Natural killer cell (primary cell): ENCODE measurements at regions not wholly inside any gene's neighbourhood (a gene's known extent, or its start where the extent isn't known, plus 50 kb on each side); places are given as distances from the start of the nearest gene placed in this dataset.

Source experiments
- ATAC-seq, 3 donors: fragments of 150-1000 bp in 2 of 3; fragments of 200-7000 bp in 1 of 3; cut with Tn5 transposase; 1 replicate in 1 of 3; 2 replicates in 2 of 3; pipeline ENCODE4 v1.10.0; 2021; ENCODE audit warnings: mild to moderate bottlenecking in 2 of 3, moderate library complexity in 2 of 3
- DNase-seq, 2 donors: peaks; one replicate each; pipeline versions ENCODE4 v3.0.0 to v3.0.0-alpha.2; 2013 to 2021; ENCODE audit warnings: mixed read lengths in 1 of 2
- H3K27ac ChIP-seq: one replicate; pipeline ENCODE4 v1.5.1; 2013; ENCODE audit warnings: mild to moderate bottlenecking, low read length
- H3K27me3 ChIP-seq: one replicate; pipeline ENCODE4 v1.6.1; 2013; ENCODE audit warnings: low read length; ENCODE audit not compliant: control insufficient read depth, insufficient read depth
- H3K36me3 ChIP-seq: one replicate; pipeline ENCODE4 v1.6.1; 2013; ENCODE audit warnings: low read length; ENCODE audit not compliant: control insufficient read depth, insufficient read depth
- H3K4me1 ChIP-seq: one replicate; pipeline ENCODE4 v1.6.1; 2013; ENCODE audit warnings: low read length; ENCODE audit not compliant: control insufficient read depth, insufficient read depth
- H3K4me3 ChIP-seq: one replicate; pipeline ENCODE4 v1.5.1; 2013; ENCODE audit warnings: low read length
- H3K9me3 ChIP-seq: one replicate; pipeline ENCODE4 v1.6.1; 2013; ENCODE audit warnings: low read length; ENCODE audit not compliant: control insufficient read depth, insufficient read depth
- H3K27ac Mint-ChIP-seq, 2 donors: one replicate each; pipeline ENCODE4 v1.8.0; 2022; ENCODE audit warnings: mild to moderate bottlenecking in 2 of 2, mixed read lengths in 2 of 2, moderate library complexity in 1 of 2
- H3K27me3 Mint-ChIP-seq, 2 donors: one replicate each; pipeline ENCODE4 v1.8.0; 2022; ENCODE audit warnings: low read depth in 2 of 2, mixed read lengths in 2 of 2
- H3K36me3 Mint-ChIP-seq: one replicate; pipeline ENCODE4 v1.8.0; 2022; ENCODE audit warnings: mixed read lengths
- H3K4me1 Mint-ChIP-seq, 2 donors: one replicate each; pipeline ENCODE4 v1.8.0; 2022; ENCODE audit warnings: mixed read lengths in 2 of 2
- H3K4me3 Mint-ChIP-seq: one replicate; pipeline ENCODE4 v1.8.0; 2022; ENCODE audit warnings: mild to moderate bottlenecking, moderate library complexity, mixed read lengths
- H3K9me3 Mint-ChIP-seq, 2 donors: one replicate each; pipeline ENCODE4 v1.8.0; 2022; ENCODE audit warnings: mixed read lengths in 2 of 2
- WGBS: methylation state at CpG from one replicate; pipeline ENCODE4 v1.1.7; 2013; ENCODE audit warnings: missing lambda C conversion rate; ENCODE audit not compliant: insufficient coverage; 5-methylcytosine and 5-hydroxymethylcytosine counted together
- intact Hi-C: fragments of 100-400 bp; cut with micrococcal nuclease; formaldehyde crosslinking; loops from one replicate; pipeline ENCODE4 v1.14.2; 2022
- TF ChIP-seq, protein P1 (sequence below): fragments of 200-600 bp; IDR thresholded peaks from one replicate; pipeline ENCODE4 v1.8.0; 2022; ENCODE audit warnings: antibody characterized with exemption

- H3K9me3 Mint-ChIP-seq = no peaks in the 10 kb centered on the region
- Histone ChIP-seq H3K36me3 (no peaks in the 10 kb centered on the region), H3K4me1 (no peaks in the 10 kb centered on the region), H3K9me3 (no peaks in the 10 kb centered on the region), H3K4me3 (no peak overlapping the region), H3K27ac (no peak overlapping the region), H3K27me3 (no peaks in the 10 kb centered on the region)
- H3K27me3 Mint-ChIP-seq = peaks cover 0 to 17% of the 10 kb centered on the region in 2 donors
- no peak for DNase-seq
- no peak overlapping the region for H3K4me3 Mint-ChIP-seq
- ATAC-seq = no peak
- no peak overlapping the region for H3K27ac Mint-ChIP-seq
- intact Hi-C loops = no loop called here
- TF ChIP-seq, protein P1, sequence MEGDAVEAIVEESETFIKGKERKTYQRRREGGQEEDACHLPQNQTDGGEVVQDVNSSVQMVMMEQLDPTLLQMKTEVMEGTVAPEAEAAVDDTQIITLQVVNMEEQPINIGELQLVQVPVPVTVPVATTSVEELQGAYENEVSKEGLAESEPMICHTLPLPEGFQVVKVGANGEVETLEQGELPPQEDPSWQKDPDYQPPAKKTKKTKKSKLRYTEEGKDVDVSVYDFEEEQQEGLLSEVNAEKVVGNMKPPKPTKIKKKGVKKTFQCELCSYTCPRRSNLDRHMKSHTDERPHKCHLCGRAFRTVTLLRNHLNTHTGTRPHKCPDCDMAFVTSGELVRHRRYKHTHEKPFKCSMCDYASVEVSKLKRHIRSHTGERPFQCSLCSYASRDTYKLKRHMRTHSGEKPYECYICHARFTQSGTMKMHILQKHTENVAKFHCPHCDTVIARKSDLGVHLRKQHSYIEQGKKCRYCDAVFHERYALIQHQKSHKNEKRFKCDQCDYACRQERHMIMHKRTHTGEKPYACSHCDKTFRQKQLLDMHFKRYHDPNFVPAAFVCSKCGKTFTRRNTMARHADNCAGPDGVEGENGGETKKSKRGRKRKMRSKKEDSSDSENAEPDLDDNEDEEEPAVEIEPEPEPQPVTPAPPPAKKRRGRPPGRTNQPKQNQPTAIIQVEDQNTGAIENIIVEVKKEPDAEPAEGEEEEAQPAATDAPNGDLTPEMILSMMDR = no peak
- no peaks in the 10 kb centered on the region for H3K4me1 Mint-ChIP-seq
- 84% methylated on average over 3 of the region's 3 CpGs for WGBS
- no peaks in the 10 kb centered on the region for H3K36me3 Mint-ChIP-seq
These were observed 61.7 kb upstream of the MGMT start for GRCh38 chr10:129405389-129405788.

GRCh38 chr10:129410688-129411392, 56.2 kb upstream of the MGMT start:
- no peak for DNase-seq
- 86% methylated on average over 20 of the region's 20 CpGs for WGBS

DNA sequence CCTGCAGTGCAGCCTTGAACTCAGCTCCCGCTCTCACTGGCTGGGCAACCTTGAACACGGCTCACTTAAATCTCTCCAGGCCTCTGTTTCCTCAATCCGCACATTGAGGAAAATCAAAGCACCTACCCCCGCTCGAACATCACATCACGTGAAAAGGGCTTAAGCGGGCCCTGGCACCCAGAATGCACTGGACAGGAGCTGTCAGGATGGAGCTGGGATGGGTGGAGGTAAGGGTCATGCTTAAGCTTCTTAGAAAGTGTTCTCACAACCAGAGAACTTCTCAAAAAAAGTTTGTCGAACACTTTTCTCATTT, 55.7 kb upstream of the MGMT start:
- H3K36me3 ChIP-seq = no peaks in the 10 kb centered on the region
- no peak for DNase-seq
- H3K4me3 ChIP-seq = no peak overlapping the region
- no peaks in the 10 kb centered on the region for H3K4me1 ChIP-seq
- Mint-ChIP-seq H3K27me3 (peaks cover 0 to 9% of the 10 kb centered on the region in 2 donors), H3K36me3 (no peaks in the 10 kb centered on the region), H3K9me3 (no peaks in the 10 kb centered on the region), H3K4me1 (no peaks in the 10 kb centered on the region), H3K4me3 (no peak overlapping the region), H3K27ac (no peak overlapping the region)
- no peaks in the 10 kb centered on the region for H3K9me3 ChIP-seq
- intact Hi-C loops = no loop called here
- H3K27ac ChIP-seq = no peak overlapping the region
- WGBS = 92% methylated on average over 8 of the region's 8 CpGs
- no peak for ATAC-seq
- TF ChIP-seq, protein P1 = no peak
- no peaks in the 10 kb centered on the region for H3K27me3 ChIP-seq

More at GRCh38 chr10:129410688-129411392, 56.2 kb upstream of the MGMT start:
- peaks cover 0 to 15% of the 10 kb centered on the region in 2 donors for H3K27me3 Mint-ChIP-seq
- no peak overlapping the region for H3K27ac ChIP-seq
- no peak overlapping the region for H3K4me3 ChIP-seq
- no peak for ATAC-seq
- no peaks in the 10 kb centered on the region for H3K9me3 Mint-ChIP-seq
- no peaks in the 10 kb centered on the region for H3K4me1 Mint-ChIP-seq
- H3K27me3 ChIP-seq = no peaks in the 10 kb centered on the region
- H3K4me1 ChIP-seq = no peaks in the 10 kb centered on the region
- H3K9me3 ChIP-seq = no peaks in the 10 kb centered on the region
- no peak overlapping the region for H3K27ac Mint-ChIP-seq
- H3K36me3 Mint-ChIP-seq = no peaks in the 10 kb centered on the region
- no peak overlapping the region for H3K4me3 Mint-ChIP-seq
- TF ChIP-seq, protein P1 = no peak
- intact Hi-C loops = no loop called here
- no peaks in the 10 kb centered on the region for H3K36me3 ChIP-seq

DNA sequence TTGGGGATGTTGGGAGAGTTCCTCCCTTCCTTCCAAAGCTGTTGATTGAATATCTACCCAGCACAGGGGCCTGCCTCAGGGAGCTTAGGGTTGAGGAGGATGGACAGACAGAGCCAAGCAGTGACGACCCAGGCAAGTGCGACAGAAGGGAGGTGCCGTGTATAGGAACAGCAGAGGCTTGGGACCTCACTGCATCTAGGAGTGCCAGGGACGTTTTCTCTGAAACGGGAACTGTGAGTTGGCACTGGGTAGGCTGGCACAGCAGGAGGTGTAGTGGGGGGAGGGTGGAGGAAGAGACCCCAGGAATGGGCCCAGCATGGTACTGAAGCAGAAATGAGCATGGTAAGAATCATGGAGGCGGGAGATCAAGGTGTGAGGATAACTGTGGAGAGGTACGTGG, 55.3 kb upstream of the MGMT start:
- 85% methylated on average over 7 of the region's 7 CpGs for WGBS
- Mint-ChIP-seq H3K27ac (no peak overlapping the region), H3K9me3 (no peaks in the 10 kb centered on the region), H3K36me3 (no peaks in the 10 kb centered on the region), H3K4me3 (no peak overlapping the region), H3K4me1 (no peaks in the 10 kb centered on the region), H3K27me3 (peaks cover 0 to 7% of the 10 kb centered on the region in 2 donors)
- intact Hi-C loops = no loop called here
- H3K4me3 ChIP-seq = no peak overlapping the region
- no peaks in the 10 kb centered on the region for H3K36me3 ChIP-seq
- H3K27ac ChIP-seq = no peak overlapping the region
- DNase-seq (no peak), ATAC-seq (no peak)
- TF ChIP-seq, protein P1 = no peak
- H3K4me1 ChIP-seq = no peaks in the 10 kb centered on the region
- H3K27me3 ChIP-seq = no peaks in the 10 kb centered on the region
- H3K9me3 ChIP-seq = no peaks in the 10 kb centered on the region
